GM19351 (cell line): ENCODE measurements at regions not wholly inside any gene's neighbourhood (a gene's known extent, or its start where the extent isn't known, plus 50 kb on each side); places are given as distances from the start of the nearest gene placed in this dataset.

ENCODE experiments used
- ATAC-seq: cut with Tn5 transposase; IDR thresholded peaks from one replicate; pipeline ENCODE4 v1.9.1; 2021; ENCODE audit warnings: mild to moderate bottlenecking, moderate library complexity; ENCODE audit not compliant: unreplicated experiment

GRCh38 chr3:137201066-137201465 is 243.3 kb downstream of the IL20RB start:
- ATAC-seq = no peak

DNA sequence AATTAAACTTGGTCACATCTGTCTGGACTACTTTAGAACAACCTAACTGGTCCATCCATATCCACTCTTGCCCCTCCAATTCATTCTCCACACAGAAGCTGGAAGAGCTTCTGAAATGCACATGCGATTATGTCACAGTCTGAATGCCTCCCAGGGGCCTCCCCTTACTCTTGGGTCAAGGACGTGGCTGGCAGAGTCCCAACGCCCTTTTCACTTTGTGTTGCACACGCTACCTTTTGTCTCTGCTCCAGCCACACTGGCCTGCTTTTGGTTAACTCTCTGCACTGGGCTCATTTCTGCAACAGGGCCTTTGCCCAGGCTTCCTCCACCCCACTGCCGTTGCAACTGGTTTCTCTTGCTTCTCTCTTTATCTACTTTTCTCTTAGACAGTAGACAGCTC is 245.2 kb downstream of the IL20RB start:
- ATAC-seq = no peak

GRCh38 chr3:137204409-137204808 is 246.6 kb downstream of the IL20RB start:
- ATAC-seq = no peak

GRCh38 chr3:137205394-137206045 is 247.7 kb downstream of the IL20RB start:
- ATAC-seq = no peak

DNA sequence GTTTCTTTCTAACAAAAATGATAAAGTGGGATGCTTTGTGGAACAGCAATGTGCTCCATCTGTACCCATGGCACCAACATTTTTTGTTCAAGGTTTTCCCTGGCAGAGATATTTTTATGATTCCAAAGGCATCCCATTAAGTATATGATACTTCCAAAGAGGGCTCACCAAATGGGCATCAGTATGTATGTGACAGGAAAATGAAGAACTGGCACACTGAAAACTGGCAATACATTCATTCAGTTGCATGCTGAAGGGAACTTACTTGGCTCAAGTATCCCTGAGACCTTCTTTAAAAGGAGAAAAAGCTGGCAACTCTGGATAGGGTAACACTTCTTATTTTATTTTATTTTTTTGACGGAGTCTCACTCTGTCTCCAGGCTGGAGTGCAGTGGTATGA is 249.8 kb downstream of the IL20RB start:
- ATAC-seq = no peak

DNA sequence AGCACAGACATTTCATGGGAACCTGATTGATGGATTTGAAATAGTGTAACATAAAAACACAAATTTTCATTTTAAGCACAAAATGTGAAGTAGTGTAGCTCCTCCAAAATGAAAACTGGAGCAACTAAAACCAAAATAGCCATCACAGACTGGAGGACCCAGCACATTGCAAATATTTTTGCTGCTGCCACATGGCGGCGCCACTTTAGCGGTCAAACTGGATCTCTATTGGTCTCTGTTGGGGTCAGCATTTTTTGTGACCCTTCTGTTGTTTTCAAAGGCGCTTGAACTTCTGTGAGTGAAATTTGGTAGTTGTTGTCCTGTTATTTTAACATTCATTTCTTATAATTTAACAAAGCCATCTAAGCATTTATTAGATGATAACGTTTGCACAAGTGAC is 259.9 kb downstream of the IL20RB start:
- no peak for ATAC-seq

DNA sequence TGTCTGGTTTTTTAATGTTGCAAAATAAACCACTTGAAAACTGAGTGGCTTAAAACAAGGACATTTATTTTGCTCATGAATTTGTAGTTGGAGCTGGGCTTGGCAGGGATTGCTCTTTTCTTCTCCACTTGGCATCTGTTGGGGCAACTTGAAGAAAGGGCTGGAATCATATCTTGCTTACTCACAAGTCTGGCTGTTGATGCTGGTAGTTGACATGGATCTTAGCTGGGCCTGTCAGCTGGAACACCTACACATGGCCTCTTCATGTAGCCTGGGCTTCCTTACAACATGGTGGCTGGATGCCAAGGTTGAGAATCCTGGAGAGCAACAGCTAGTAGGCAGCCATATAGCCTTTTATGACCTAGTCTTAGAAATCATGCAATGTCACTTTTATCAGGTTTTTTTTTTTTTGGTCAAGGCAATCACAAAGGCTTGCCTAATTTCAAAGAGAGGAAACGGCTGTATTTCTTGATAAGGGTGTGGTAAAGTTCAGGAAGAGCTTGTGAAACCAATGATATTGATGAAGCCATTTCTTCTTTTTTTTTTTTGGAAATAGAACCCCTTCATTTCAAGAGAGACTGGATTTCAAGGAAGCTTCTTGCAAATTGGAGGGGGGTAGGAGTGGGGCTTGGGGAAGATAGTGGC is 262.1 kb downstream of the IL20RB start:
- ATAC-seq = no peak

DNA sequence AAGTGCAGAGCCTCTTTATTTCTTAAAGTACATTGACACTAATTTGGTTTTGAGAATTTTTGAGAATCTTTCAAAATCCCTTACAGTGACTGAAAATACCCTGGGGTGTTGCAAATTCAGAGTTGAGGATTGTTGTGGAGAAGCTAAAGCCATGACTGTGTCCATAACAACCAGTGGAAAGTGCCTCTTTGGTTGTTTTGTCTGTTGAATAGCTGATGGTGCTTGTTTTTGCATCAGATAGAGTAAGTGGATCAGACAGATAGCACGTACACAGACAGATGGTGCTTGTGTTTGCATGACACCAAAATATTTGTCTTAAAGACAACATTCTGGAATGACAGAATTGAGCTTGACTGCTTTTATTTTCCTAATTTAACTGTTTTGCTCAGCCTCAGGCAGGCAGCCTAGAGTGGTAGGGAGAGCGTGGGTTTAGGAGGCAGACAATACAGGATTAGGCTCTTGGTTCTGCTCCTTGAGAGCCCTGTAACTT is 265.0 kb downstream of the IL20RB start:
- ATAC-seq = no peak

DNA sequence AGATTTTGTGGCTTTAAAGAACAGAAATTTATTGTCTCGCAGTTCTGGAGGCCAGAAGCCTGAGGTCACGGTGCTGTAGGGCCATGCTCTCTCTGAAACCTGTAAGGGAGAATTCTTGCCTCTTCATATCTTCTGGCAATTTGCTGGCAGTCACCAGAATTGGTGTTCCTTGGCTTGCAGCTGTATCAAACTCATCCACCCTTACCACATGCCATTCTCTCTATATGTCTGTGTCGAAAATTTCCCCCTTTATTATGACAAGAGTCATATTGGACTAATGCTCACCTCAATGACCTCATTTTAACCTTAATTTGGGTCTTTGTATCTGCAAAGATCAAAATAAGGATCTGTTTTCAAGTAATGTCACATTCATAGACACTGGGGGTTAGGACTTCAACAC is 266.7 kb downstream of the IL20RB start:
- ATAC-seq = no peak

DNA sequence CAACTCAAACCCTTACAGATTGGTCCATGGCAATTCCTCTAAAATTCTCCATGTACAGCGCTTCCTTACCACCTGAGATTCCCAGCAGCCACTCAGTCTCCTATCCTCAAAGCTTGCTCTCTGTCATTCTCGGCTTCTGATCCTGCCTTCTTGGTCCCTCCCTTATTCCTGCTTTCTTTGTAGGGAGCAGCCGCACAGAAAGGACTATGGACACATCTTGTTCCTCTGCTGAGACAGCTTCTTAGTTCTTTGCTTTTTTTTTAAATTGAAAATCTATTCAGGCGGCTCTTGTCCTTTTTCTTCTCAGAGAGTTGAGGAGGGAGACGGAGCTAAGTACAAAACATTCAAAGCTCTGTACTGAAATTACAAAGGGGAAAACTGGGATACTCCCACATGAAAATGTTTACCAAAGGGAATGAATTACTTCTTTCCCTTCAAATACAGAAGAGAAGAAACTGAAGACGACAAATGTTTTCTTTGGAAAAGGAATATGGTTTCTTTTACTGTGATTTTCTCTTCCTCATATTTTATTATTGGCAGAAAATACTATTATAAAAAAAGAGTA is 285.1 kb downstream of the IL20RB start:
- no peak for ATAC-seq

GRCh38 chr3:137246491-137246890 is 288.7 kb downstream of the IL20RB start:
- no peak for ATAC-seq

GRCh38 chr3:137249311-137249940 is 291.6 kb downstream of the IL20RB start:
- peak; percentile 88 for ATAC-seq

DNA sequence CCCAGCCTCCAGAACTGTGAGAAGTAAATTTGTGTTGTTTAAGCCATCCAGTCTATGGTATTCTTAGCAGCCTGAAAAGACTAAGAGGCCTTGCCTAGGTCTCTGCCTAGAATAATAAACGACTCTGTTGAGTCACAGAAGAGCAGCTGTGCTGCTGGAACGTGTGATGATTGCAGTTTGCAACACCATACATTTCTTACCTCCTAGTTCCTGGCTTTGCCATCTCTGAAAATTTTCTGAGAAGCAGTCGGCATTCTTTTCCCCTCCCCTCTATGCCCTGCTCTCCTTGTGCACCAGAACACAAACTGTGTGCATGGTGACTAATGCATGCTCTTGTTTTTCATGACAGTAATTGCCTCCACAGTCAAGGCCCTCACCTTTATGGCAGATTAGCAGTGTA is 301.3 kb downstream of the IL20RB start:
- no peak for ATAC-seq

DNA sequence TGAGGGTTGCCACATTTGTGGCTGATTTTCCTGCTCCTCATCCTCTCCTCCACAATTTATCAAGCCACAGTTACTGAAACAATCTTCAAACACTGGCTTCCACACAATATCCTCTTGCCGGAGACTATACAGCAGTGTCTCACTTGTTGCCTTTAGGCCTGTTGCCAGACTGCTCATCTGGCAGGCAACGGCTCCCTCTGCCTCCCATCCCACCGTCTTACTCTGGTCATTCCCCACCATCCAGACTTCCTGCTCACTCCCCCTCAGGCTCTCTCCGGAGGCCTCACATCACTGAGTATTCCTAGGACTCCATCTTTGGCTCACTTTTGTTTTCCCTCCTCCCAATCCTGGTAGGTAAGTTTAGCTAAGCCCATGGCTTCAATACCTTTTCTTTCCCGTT is 301.9 kb downstream of the IL20RB start:
- ATAC-seq = no peak

GRCh38 chr3:137264071-137264820 is 306.5 kb downstream of the IL20RB start:
- ATAC-seq = no peak

GRCh38 chr3:137264843-137265330 is 307.1 kb downstream of the IL20RB start:
- ATAC-seq = no peak

DNA sequence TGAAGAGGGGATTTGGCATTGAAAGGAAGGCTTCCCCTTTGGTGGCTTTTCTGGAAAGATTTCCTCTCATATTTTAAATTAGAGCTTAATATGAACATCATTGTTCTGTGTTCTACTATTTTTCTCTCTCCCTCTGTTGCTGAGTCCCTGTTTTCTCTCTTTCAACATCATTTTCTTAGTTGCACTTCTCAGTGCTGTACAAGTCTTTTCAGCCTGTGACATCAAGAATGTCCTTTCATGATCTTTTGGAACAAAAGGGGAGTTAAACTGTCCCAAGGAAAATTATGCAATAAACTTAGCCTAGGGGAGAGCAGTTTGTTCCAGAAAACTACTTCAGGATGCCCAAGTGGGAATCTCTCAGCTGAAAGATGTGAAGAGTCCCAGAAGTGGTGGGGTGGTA is 325.1 kb downstream of the IL20RB start:
- ATAC-seq = no peak

DNA sequence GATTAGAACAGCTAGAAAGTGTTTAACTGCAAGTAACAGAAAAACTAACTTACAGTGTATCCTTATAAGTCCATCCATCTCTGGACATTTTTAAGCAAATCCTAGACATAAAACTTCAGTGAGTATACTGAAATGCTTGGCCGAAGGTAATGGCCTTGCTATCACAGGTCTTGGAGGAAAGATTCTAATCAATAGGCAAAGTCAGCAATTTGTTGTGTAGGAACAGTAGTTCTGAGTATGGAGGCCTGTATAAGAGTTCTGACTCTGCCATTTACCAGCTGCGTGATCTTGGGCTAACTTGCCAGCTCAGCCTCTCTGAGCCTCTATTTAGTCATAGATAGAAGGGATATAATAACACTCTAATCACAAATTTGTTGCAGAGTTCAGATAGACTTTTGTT is 328.1 kb downstream of the IL20RB start:
- no peak for ATAC-seq

- no peak for ATAC-seq
These were observed 335.3 kb downstream of the IL20RB start for GRCh38 chr3:137293086-137293485.

DNA sequence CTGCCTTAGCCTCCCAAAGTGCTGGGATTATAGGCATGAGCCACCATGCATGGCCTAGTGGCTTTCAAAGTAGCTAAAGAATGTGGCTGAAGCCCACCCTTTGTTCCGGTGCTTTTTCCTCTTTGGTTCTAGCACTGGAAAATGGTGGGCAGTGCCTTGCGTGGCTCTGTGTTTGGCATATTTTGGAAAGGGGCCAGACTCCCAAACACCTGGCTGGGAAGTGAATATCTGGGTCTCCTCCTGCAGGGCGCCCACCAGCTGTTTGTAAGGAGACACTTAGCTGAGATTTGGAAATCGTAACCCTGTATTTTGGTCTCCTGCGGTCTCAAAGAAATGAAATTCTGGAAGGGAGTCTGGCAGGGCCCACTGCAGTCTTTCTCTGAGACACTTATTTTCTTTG is 336.4 kb downstream of the IL20RB start:
- no peak for ATAC-seq

GRCh38 chr3:137294839-137295238 is 337.1 kb downstream of the IL20RB start:
- no peak for ATAC-seq
